C1 segment of cervical spinal cord (tissue), 14 donors: ENCODE measurements at regions not wholly inside any gene's neighbourhood (a gene's known extent, or its start where the extent isn't known, plus 50 kb on each side); places are given as distances from the start of the nearest gene placed in this dataset.
A peak's percentile ranks its signal among the peaks of the same experiment; 100 is the strongest.
"Not testable (repeated sequence)": the region's sequence is repeated elsewhere in the genome, so short reads cannot be mapped to it uniquely, and the experiment has no call there.

Experiments used
- DNase-seq, 14 donors: peaks; one replicate each; lab custom pipeline; 2025; lab: John Stamatoyannopoulos, UW

- not testable (repeated sequence) for DNase-seq
Measured at GRCh38 chr4:104662269-104662668, 167.6 kb upstream of the CXXC4 start.

- no peak for DNase-seq
Measured at GRCh38 chr4:104677116-104677515, 182.4 kb upstream of the CXXC4 start.

- no peak for DNase-seq
Measured at GRCh38 chr4:104682311-104682710, 187.6 kb upstream of the CXXC4 start.

GRCh38 chr4:104693601-104694201, 199.0 kb upstream of the CXXC4 start:
- no peak for DNase-seq

GRCh38 chr4:104716584-104716983, 221.9 kb upstream of the CXXC4 start:
- DNase-seq = no peak

- no peak for DNase-seq
Measured at GRCh38 chr4:104719539-104720230, 225.0 kb upstream of the CXXC4 start.

- no peak for DNase-seq
Measured at GRCh38 chr4:104722467-104722866, 227.8 kb upstream of the CXXC4 start.

- no peak for DNase-seq
Measured at GRCh38 chr4:104726002-104726401, 231.3 kb upstream of the CXXC4 start.

GRCh38 chr4:104727643-104728042, 232.9 kb upstream of the CXXC4 start:
- DNase-seq = no peak

- DNase-seq = peak in 1 of 14 donors; percentile 1
Measured at GRCh38 chr4:104728380-104729122, 233.9 kb upstream of the CXXC4 start.

GRCh38 chr4:104732766-104733165, 238.1 kb upstream of the CXXC4 start:
- no peak for DNase-seq

GRCh38 chr4:104735174-104735573, 240.5 kb upstream of the CXXC4 start:
- no peak for DNase-seq

- DNase-seq = no peak
Measured at GRCh38 chr4:104740161-104740560, 245.5 kb upstream of the CXXC4 start.

- no peak for DNase-seq
Measured at GRCh38 chr4:104743215-104743653, 248.5 kb upstream of the CXXC4 start.

GRCh38 chr4:104747635-104748034, 252.9 kb upstream of the CXXC4 start:
- DNase-seq = no peak

GRCh38 chr4:104749062-104749461, 254.4 kb upstream of the CXXC4 start:
- DNase-seq = no peak

GRCh38 chr4:104750008-104750407, 255.3 kb upstream of the CXXC4 start:
- DNase-seq = no peak

- DNase-seq = no peak
Measured at GRCh38 chr4:104751468-104751867, 256.8 kb upstream of the CXXC4 start.

- no peak for DNase-seq
Measured at GRCh38 chr4:104752337-104752736, 257.6 kb upstream of the CXXC4 start.

- no peak for DNase-seq
Measured at GRCh38 chr4:104756837-104757236, 262.1 kb upstream of the CXXC4 start.

- DNase-seq = no peak
Measured at GRCh38 chr4:104758574-104758973, 263.9 kb upstream of the CXXC4 start.

GRCh38 chr4:104763554-104764222, 269.0 kb upstream of the CXXC4 start:
- no peak for DNase-seq
